DMS 273 (cell line): ENCODE measurements at regions not wholly inside any gene's neighbourhood (a gene's known extent, or its start where the extent isn't known, plus 50 kb on each side); places are given as distances from the start of the nearest gene placed in this dataset.
A peak's percentile ranks its signal among the peaks of the same experiment; 100 is the strongest.
"Not testable (repeated sequence)": the region's sequence is repeated elsewhere in the genome, so short reads cannot be mapped to it uniquely, and the experiment has no call there.

Experiments
- DNase-seq: peaks from one replicate; lab custom pipeline; 2025; ENCODE audit not compliant: unreplicated experiment; lab: John Stamatoyannopoulos, UW

DNA sequence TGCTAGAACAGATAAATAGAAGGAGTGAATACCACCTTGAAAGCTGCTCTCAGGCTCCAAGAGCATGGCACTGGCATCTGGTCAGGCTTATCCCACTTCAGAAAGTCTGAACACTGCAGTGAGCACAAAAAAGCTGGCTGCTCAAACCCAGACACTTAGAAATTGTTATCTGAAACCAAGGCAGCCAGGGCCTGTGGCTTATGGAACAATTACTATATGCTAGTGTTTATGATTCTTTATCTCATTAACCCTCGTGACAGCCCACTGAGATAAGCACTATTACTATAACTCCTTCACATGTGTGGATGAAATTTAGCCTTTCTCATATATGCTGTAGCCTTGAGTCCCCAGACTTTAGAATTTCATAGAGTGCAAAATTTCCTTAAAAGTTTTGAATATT, 400.2 kb downstream of the RAB38 start:
- DNase-seq = no peak

DNA sequence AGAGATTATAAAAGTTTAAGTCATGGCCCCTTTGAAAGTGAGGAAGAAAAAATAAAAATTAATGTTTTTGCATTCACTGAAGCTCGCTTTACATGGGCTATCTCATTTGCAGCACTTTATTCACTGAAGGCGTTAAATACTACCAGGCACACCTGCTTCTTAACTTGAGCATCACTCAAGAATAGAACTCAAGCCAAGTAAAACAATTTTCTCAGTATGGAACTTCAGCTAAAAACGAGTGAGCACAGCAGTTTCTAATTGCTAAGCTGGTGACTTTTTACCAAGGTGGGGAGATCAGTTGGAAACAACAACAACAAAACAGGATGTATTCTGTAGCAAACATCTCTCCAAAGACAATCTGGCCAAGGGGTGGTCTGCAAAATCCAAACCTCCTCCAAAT, 405.6 kb downstream of the RAB38 start:
- no peak for DNase-seq

DNA sequence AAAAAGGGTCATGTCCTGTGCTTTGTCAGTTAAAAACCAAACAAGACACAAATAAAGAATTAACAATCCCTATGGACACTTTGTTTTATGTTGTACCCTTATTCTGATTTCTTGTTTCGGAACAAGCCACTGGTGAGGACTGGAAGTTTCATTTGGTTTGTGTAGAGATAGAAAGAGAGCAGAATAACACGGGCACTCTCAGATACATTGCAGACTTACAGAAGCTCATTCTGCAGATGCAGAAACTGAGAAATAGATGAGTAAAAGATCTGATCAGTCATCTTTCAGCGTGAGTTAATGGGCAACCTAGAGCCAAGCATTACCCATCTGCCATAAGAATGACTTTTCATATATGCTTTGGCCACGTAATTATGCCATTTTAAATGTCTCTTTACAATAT, 407.6 kb downstream of the RAB38 start:
- no peak for DNase-seq

DNA sequence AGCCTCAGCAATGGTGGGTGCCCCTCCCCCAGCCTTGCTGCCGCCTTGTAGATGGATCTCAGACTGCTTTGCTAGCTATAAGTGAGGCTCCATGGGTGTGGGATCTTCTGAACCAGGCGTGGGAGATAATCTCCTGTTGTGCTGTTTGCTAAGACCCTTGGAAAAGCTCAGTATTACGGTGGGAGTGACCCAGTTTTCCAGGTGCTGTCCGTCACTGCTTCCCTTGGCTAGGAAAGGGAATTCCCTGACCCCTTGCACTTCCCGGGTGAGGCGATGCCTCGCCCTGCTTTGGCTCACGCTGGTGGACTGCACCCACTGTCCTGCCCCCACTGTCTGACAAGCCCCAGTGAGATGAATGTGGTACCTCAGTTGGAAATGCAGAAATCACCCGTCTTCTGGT, 411.2 kb downstream of the RAB38 start:
- not testable (repeated sequence) for DNase-seq

DNA sequence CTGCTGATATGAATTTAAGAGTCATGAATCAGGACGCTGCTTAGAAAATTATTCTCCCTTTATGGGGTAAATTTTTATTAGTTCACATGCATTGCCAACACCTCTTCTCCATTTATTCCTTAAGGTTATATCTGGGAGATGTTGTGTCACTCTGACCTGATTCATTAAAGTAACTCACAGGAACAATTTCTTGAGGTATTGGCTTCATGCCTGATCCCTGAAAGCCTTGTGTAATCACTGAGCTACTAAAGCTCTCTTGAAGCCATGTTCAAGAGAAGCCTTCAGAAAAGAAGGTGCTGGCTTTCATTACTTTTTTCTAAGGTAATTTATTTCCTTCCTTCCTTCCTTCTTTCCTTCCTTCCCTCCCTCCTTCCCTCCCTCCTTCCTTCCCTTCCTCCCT, 420.6 kb downstream of the RAB38 start:
- no peak for DNase-seq

DNA sequence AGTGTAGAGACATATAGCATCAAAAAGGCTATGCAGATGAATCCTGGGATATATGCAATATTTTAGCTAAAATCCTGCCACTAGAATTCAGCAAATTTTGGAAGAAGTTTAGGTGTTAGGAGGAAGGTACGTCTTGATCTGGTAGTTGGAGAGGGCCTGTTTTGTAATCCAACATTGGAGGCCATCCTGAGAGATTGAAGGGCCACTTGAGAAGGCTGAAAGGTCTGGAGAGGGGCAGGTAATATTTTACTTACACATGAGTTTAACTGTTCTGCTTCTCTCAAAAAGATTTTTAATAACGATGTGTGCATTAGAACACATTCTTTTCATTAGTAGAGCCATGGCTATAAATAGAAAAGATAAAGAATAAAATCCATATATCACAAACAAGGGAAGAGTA, 422.1 kb downstream of the RAB38 start:
- DNase-seq = no peak

DNA sequence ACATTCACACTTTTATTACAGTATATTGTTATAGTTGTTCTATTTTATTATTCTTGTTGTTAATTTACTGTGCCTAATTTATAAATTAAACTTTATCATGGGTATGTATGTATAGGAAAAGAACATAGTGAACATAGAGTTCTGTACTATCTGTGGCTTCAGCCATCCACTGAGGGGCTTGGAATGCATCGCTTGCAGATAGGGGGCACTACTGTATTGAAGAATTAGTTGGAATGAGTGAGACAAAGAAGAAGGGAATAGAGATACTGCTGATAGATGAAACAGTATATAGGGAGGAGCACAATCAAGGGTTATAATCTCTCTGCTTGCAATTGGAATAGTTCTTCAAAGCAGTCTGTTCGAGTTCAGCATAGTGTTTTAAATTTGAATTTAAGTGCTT, 432.2 kb downstream of the RAB38 start:
- DNase-seq = peak; percentile 1

DNA sequence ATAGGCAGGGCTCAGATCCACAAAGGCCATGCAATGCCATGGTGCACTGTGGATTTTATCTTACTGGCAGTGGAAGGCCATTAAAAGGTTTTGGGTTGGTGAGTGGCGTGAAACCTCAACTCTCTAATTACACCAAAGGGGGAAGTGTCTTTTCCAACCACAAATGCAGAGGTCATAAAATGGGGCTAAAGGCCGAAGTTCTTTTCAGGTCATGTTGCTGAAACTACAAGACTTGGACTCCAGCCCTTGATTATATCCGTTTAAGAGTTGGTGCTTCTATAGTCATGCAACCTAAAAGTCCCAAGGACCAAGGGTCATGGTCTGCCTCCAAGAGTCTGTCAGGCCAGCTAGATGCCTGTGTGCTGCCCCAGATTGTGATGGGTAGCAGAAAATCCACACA, 434.3 kb downstream of the RAB38 start:
- no peak for DNase-seq

- DNase-seq = no peak
Observed at GRCh38 chr11:87740451-87740850, 434.8 kb downstream of the RAB38 start.

GRCh38 chr11:87739766-87740165, 435.5 kb downstream of the RAB38 start:
- no peak for DNase-seq

DNA sequence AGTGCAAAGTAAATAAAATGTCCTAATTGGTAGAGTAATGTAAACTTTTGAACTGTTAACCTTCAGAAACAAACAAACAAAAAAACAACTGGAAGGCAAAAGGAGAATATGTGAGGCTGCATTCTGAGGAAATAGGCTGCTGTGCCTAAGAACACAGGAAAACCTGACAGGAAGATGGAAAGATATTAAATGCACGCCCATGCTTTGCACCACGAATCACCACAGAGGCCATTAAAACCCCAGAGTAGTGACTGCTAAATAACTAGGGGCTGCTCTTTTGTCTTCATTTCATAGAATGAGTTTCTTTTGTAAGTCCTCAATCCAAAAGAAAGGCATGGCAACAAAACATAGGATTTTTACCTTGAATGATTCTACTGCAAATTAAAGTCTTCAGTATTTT, 436.0 kb downstream of the RAB38 start:
- no peak for DNase-seq

- no peak for DNase-seq
Observed at GRCh38 chr11:87736928-87737327, 438.3 kb downstream of the RAB38 start.

GRCh38 chr11:87726506-87726905, 448.7 kb downstream of the RAB38 start:
- DNase-seq = no peak

GRCh38 chr11:87724358-87724757, 450.9 kb downstream of the RAB38 start:
- DNase-seq = no peak

DNA sequence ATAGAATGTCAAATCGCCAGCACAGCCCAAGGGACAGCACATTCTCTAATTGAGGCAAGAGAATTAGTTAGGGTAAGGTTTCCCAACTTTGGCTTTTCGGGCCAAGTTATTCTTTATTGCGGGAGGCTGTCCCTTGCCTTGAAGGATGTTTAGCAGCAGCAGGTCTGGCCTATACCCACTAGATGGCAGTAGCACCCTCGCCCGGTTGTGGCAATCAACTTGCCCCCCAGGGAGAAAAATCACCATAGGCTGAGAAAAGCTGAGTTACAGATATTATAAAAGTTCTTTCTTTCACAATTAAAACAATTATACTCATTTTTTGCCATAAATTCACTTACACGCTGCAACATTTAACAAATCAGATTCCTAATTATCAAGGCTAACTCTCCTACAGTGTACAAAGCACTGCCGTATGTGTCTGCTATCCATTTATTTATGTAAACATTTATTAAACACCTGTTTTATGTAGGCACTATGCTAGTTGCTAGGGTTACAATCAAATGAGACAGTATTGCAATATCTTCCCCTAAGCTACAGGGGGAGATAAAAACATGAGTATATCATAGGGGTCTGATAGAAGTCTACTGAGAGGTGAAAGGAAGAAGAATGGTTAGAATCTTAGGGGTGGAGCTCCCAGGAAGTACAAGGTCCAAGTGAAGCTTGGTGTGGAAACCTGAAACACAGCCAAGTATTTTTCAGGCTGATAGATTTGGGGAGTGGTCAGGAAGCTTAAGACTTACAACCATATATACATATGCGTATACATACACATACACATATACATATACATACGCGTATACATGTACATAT, 452.3 kb downstream of the RAB38 start:
- DNase-seq = peak; percentile 19

GRCh38 chr11:87719326-87720073, 455.7 kb downstream of the RAB38 start:
- DNase-seq = no peak

- no peak for DNase-seq
Observed at GRCh38 chr11:87712802-87713202, 462.4 kb downstream of the RAB38 start.

- no peak for DNase-seq
Observed at GRCh38 chr11:87712391-87712790, 462.9 kb downstream of the RAB38 start.

- DNase-seq = not testable (repeated sequence)
Observed at GRCh38 chr11:87703589-87703988, 471.7 kb downstream of the RAB38 start.

- DNase-seq = no peak
Observed at GRCh38 chr11:87675993-87676392, 499.2 kb downstream of the RAB38 start.

DNA sequence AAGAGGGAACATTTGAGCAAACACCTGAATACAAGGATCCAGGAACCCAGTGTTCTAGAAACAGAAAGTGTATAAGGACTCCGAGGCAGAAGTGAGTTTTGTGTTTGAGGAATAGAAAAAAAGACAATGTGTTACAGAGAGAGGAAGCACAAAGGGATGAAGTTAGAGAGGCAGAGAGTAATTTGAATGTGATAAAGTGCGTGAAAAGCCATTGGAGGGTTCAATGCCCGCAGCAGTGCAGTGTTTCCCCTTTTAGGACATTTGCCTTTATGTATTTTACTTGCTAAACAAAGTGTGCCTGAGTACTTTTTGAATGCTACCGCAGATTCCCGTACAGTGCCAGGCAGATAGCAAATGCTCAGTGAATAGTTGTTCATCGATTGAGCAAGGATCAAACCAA, 508.5 kb downstream of the RAB38 start:
- no peak for DNase-seq

- DNase-seq = no peak
Observed at GRCh38 chr11:87662287-87662686, 513.0 kb downstream of the RAB38 start.
